Suprapubic skin (tissue), 4 donors: ENCODE measurements at regions not wholly inside any gene's neighbourhood (a gene's known extent, or its start where the extent isn't known, plus 50 kb on each side); places are given as distances from the start of the nearest gene placed in this dataset.

Experiments used
- CTCF ChIP-seq, 2 donors: fragments of 200-600 bp in 1 of 2; fragments of 450-650 bp in 1 of 2; sonication (generic) in 1 of 2; IDR thresholded peaks; one replicate each; pipeline ENCODE4 v1.5.1; 2016 to 2019; ENCODE audit warnings: antibody characterized with exemption in 2 of 2, mild to moderate bottlenecking in 1 of 2, moderate library complexity in 1 of 2
- POLR2A ChIP-seq, 2 donors: fragments of 450-650 bp; IDR thresholded peaks; one replicate each; pipeline ENCODE4 v1.6.1; 2017; ENCODE audit warnings: antibody characterized with exemption in 2 of 2, mild to moderate bottlenecking in 2 of 2, moderate library complexity in 2 of 2
- POLR2AphosphoS5 ChIP-seq, 3 donors: sonication (generic); formaldehyde crosslinking; IDR thresholded peaks; one replicate each; pipeline ENCODE4 v1.6.1; 2017; ENCODE audit warnings: antibody characterized with exemption in 3 of 3

GRCh38 chr5:91255396-91256141, 127.5 kb downstream of the ARRDC3 start:
- TF ChIP-seq POLR2A (IDR thresholded peaks at IDR 0.05) (no peak), CTCF (IDR thresholded peaks at IDR 0.05) (no peak), POLR2AphosphoS5 (IDR thresholded peaks at IDR 0.05) (no peak)
